HG02852 (cell line): ENCODE measurements at regions not wholly inside any gene's neighbourhood (a gene's known extent, or its start where the extent isn't known, plus 50 kb on each side); places are given as distances from the start of the nearest gene placed in this dataset.
"Not testable (repeated sequence)": the region's sequence is repeated elsewhere in the genome, so short reads cannot be mapped to it uniquely, and the experiment has no call there.

Experiments used
- ATAC-seq: cut with Tn5 transposase; IDR thresholded peaks from one replicate; pipeline ENCODE4 v1.9.1; 2021; ENCODE audit warnings: mild to moderate bottlenecking, moderate library complexity; ENCODE audit not compliant: unreplicated experiment

GRCh38 chr5:152058267-152058666 is 133.6 kb upstream of the GLRA1 start:
- no peak for ATAC-seq

GRCh38 chr5:152056931-152057330 is 132.3 kb upstream of the GLRA1 start:
- ATAC-seq = no peak

- no peak for ATAC-seq
Observed at GRCh38 chr5:152052470-152052869, 127.8 kb upstream of the GLRA1 start.

- no peak for ATAC-seq
Observed at GRCh38 chr5:152051499-152052454, 127.1 kb upstream of the GLRA1 start.

- no peak for ATAC-seq
Observed at GRCh38 chr5:152046361-152046760, 121.7 kb upstream of the GLRA1 start.

- ATAC-seq = not testable (repeated sequence)
Observed at GRCh38 chr5:152038856-152039255, 114.2 kb upstream of the GLRA1 start.

- ATAC-seq = not testable (repeated sequence)
Observed at GRCh38 chr5:152026328-152027024, 101.8 kb upstream of the GLRA1 start.

GRCh38 chr5:152016421-152016820 is 91.8 kb upstream of the GLRA1 start:
- no peak for ATAC-seq

- no peak for ATAC-seq
Observed at GRCh38 chr5:152007653-152008335, 83.1 kb upstream of the GLRA1 start.

- ATAC-seq = no peak
Observed at GRCh38 chr5:152004095-152004494, 79.4 kb upstream of the GLRA1 start.
